Uterus (tissue), 2 donors: ENCODE measurements at regions not wholly inside any gene's neighbourhood (a gene's known extent, or its start where the extent isn't known, plus 50 kb on each side); places are given as distances from the start of the nearest gene placed in this dataset.

Experiments used
- CTCF ChIP-seq, 4 experiments: fragments of 200-600 bp in 2 of 4; fragments of 450-650 bp in 2 of 4; sonication (generic) in 2 of 4; IDR thresholded peaks; one replicate each; pipeline ENCODE4 v1.5.1; 2016 to 2019; ENCODE audit warnings: antibody characterized with exemption in 4 of 4, mild to moderate bottlenecking in 2 of 4, moderate library complexity in 1 of 4
- POLR2A ChIP-seq, 2 donors: fragments of 450-650 bp; IDR thresholded peaks; one replicate each; pipeline ENCODE4 v1.6.1; 2016; ENCODE audit warnings: antibody characterized with exemption in 2 of 2, mild to moderate bottlenecking in 1 of 2, moderate library complexity in 1 of 2

DNA sequence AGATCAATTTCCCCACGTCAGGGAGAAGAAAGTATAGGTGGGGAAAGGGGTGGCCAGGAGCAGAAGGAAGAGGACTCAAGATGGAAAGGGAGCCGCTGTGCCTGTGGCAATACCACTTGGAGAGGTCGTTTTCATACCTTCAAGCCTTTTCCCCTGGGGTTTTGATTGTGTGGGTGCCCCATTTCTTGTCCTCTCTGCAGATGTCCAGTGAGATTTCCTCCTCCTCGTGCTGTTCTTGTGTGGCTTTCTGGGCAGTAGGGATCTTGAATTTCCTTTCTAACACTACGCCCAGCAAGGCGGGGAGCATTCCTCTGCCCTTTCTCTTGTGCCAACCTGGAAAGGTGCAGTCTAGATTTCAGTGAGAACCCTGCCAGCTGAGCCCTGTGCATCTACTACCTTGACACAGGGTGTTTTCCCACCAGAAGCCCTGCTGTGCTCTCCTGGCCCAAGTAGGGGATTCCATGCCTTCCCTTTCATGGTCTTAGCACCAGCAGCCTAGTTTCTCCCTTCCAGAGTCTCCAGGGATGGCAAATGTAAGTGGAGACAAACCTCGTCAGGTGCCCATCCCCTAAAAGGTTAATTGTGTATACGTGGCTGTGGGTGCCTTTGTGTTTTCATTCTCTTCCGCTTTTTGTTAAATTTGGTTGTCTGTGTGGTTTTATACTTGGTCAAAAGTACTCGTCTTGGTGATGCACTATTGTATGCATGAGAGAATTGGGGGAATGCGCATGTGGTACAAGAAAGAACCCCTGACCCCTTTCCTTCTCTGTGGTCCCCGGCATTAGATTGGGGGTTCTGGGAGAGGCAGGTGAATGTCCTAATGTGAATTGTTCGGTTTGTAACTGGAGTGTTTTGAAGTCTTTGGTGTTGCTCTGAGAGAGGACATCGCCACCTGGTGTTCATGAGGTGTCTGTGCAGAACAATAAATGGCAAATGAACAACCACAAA is 71.4 kb upstream of the MPEG1 start:
- peak; percentile 55 to 75 (median 69) for TF ChIP-seq CTCF (IDR thresholded peaks at IDR 0.05)
- TF ChIP-seq POLR2A (IDR thresholded peaks at IDR 0.05): no peak
